ENCODE measurements at regions not wholly inside any gene's neighbourhood (a gene's known extent, or its start where the extent isn't known, plus 50 kb on each side); places are given as distances from the start of the nearest gene placed in this dataset.

DNA sequence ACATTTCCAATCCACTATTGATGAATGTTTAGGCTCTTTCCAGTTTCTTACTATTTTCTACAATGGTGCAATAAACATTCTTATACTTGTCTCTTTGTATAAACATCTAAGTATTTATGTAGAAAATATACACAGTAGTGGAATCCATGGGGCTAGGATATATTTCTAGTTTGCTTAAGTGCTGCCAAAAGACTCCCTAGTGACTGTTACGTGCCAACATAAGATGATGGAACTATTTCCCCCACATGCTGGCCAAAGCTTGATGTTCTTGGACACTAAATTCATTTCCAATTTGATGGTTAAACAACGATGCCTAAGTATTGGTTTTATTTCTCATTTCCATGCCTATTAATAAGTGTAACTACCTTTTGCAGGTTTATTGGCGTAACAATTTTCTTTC lies 378.4 kb upstream of the HNRNPA3 start:
- no peaks in the 10 kb centered on the region for H3K9me3 Mint-ChIP-seq
- intact Hi-C loops (cut with micrococcal nuclease): no loop called here
- Histone ChIP-seq H3K4me1 (ENCODE audit: control insufficient read depth, insufficient read depth, low read length) (no peaks in the 10 kb centered on the region), H3K4me3 (ENCODE audit: low read length) (no peak overlapping the region), H3K36me3 (ENCODE audit: control insufficient read depth, insufficient read depth, low read length) (no peaks in the 10 kb centered on the region), H3K9me3 (ENCODE audit: control insufficient read depth, insufficient read depth, low read length) (no peaks in the 10 kb centered on the region), H3K27me3 (ENCODE audit: control insufficient read depth, insufficient read depth, low read length) (no peaks in the 10 kb centered on the region), H3K27ac (ENCODE audit: low read length) (no peak overlapping the region)
- 100% methylated on average over 2 of the region's 3 CpGs for WGBS (ENCODE audit: insufficient coverage)
- H3K4me3 Mint-ChIP-seq: no peak overlapping the region
- H3K4me1 Mint-ChIP-seq: peaks cover 8% of the 10 kb centered on the region in 2 donors
- no peak overlapping the region for H3K27ac Mint-ChIP-seq
- DNase-seq (no peak), ATAC-seq (no peak)
- peaks cover 0 to 6% of the 10 kb centered on the region in 2 donors for H3K27me3 Mint-ChIP-seq (ENCODE audit: low read depth in 2 of 2)
- H3K36me3 Mint-ChIP-seq: no peaks in the 10 kb centered on the region
- TF ChIP-seq, protein P1, sequence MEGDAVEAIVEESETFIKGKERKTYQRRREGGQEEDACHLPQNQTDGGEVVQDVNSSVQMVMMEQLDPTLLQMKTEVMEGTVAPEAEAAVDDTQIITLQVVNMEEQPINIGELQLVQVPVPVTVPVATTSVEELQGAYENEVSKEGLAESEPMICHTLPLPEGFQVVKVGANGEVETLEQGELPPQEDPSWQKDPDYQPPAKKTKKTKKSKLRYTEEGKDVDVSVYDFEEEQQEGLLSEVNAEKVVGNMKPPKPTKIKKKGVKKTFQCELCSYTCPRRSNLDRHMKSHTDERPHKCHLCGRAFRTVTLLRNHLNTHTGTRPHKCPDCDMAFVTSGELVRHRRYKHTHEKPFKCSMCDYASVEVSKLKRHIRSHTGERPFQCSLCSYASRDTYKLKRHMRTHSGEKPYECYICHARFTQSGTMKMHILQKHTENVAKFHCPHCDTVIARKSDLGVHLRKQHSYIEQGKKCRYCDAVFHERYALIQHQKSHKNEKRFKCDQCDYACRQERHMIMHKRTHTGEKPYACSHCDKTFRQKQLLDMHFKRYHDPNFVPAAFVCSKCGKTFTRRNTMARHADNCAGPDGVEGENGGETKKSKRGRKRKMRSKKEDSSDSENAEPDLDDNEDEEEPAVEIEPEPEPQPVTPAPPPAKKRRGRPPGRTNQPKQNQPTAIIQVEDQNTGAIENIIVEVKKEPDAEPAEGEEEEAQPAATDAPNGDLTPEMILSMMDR (IDR thresholded peaks at IDR 0.05): no peak

GRCh38 chr2:176843208-176843607 lies 369.4 kb upstream of the HNRNPA3 start:
- ATAC-seq (peak; percentile 69 to 87 (median 77)), DNase-seq (no peak)
- Mint-ChIP-seq H3K9me3 (peaks cover 2 to 7% of the 10 kb centered on the region in 2 donors), H3K36me3 (no peaks in the 10 kb centered on the region), H3K4me1 (peaks cover 0 to 43% of the 10 kb centered on the region in 2 donors), H3K4me3 (peak overlapping the region; percentile 79), H3K27ac (peak overlapping the region; percentile 21 to 92), H3K27me3 (ENCODE audit: low read depth in 2 of 2) (no peaks in the 10 kb centered on the region)
- H3K9me3 ChIP-seq (ENCODE audit: control insufficient read depth, insufficient read depth, low read length): no peaks in the 10 kb centered on the region
- H3K27me3 ChIP-seq (ENCODE audit: control insufficient read depth, insufficient read depth, low read length): no peaks in the 10 kb centered on the region
- H3K4me3 ChIP-seq (ENCODE audit: low read length): no peak overlapping the region
- TF ChIP-seq, protein P1 (IDR thresholded peaks at IDR 0.05): no peak
- no peaks in the 10 kb centered on the region for H3K36me3 ChIP-seq (ENCODE audit: control insufficient read depth, insufficient read depth, low read length)
- intact Hi-C loops (cut with micrococcal nuclease): no loop called here
- H3K4me1 ChIP-seq (ENCODE audit: control insufficient read depth, insufficient read depth, low read length): peaks cover 27% of the 10 kb centered on the region
- peak overlapping the region; percentile 38 for H3K27ac ChIP-seq (ENCODE audit: low read length)

DNA sequence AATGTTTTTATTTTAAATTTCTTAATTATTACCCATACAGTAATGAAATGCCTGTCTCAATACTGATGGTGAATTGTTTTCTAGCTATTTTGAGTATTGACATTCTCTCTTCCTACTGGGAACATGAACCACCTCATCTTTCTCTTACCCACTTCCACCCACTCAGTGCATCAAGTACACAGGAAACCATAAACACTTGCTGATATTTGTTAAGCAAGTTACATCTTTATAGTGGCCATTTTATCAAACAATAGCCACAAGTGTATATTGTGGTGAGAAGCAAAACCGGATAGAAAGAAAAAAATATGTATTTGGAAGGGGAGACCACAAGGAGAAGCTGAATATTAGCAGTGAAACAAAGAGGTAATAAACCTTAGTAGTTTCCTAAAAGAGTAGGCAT lies 368.1 kb upstream of the HNRNPA3 start:
- Histone ChIP-seq H3K36me3 (ENCODE audit: control insufficient read depth, insufficient read depth, low read length) (no peaks in the 10 kb centered on the region), H3K27ac (ENCODE audit: low read length) (peak overlapping the region; percentile 38), H3K27me3 (ENCODE audit: control insufficient read depth, insufficient read depth, low read length) (no peaks in the 10 kb centered on the region), H3K4me1 (ENCODE audit: control insufficient read depth, insufficient read depth, low read length) (peaks cover 27% of the 10 kb centered on the region), H3K4me3 (ENCODE audit: low read length) (no peak overlapping the region), H3K9me3 (ENCODE audit: control insufficient read depth, insufficient read depth, low read length) (no peaks in the 10 kb centered on the region)
- DNase-seq (peak in 1 of 2 donors; percentile 18), ATAC-seq (peak; percentile 52 to 67 (median 53))
- H3K36me3 Mint-ChIP-seq: no peaks in the 10 kb centered on the region
- H3K4me3 Mint-ChIP-seq: peak overlapping the region; percentile 79
- intact Hi-C loops (cut with micrococcal nuclease): loop anchor here (1.0 kb wide), 1 partner anchor 8 kb away; no protein-coding TSS in a partner anchor
- H3K27ac Mint-ChIP-seq: peak overlapping the region; percentile 21 to 92
- no peaks in the 10 kb centered on the region for H3K27me3 Mint-ChIP-seq (ENCODE audit: low read depth in 2 of 2)
- H3K4me1 Mint-ChIP-seq: peaks cover 4 to 46% of the 10 kb centered on the region in 2 donors
- TF ChIP-seq, protein P1 (IDR thresholded peaks at IDR 0.05): no peak
- WGBS (ENCODE audit: insufficient coverage): 0% methylated on average over 1 of the region's 1 CpG
- peaks cover 2 to 7% of the 10 kb centered on the region in 2 donors for H3K9me3 Mint-ChIP-seq

DNA sequence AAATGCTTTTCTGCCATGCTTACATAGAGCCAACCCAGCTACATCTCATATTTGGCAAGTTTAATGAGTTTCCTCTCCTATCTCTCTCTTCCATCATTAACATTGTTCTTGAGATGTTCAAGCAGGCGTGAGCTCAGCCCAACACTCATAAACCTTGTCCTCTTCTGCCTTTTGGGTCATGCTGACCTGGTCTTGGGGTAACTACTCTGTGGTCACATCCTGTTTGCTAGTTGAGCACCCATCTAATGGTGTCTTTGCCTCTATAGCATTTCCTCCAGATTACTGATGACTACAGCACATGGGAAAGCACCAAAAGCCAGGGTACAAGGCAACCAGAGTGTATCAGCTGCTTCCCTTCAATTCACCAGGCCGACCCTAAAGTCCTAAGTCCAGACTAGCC lies 366.9 kb upstream of the HNRNPA3 start:
- DNase-seq (no peak), ATAC-seq (peak; percentile 54 to 71 (median 60))
- H3K4me3 ChIP-seq (ENCODE audit: low read length): no peak overlapping the region
- peaks cover 2 to 7% of the 10 kb centered on the region in 2 donors for H3K9me3 Mint-ChIP-seq
- H3K4me1 Mint-ChIP-seq: peaks cover 13 to 55% of the 10 kb centered on the region in 2 donors
- TF ChIP-seq, protein P1 (IDR thresholded peaks at IDR 0.05): no peak
- no peaks in the 10 kb centered on the region for H3K36me3 Mint-ChIP-seq
- H3K36me3 ChIP-seq (ENCODE audit: control insufficient read depth, insufficient read depth, low read length): no peaks in the 10 kb centered on the region
- peak overlapping the region; percentile 55 to 92 for H3K27ac Mint-ChIP-seq
- peak overlapping the region; percentile 72 for H3K4me3 Mint-ChIP-seq
- no peaks in the 10 kb centered on the region for H3K9me3 ChIP-seq (ENCODE audit: control insufficient read depth, insufficient read depth, low read length)
- no peaks in the 10 kb centered on the region for H3K27me3 ChIP-seq (ENCODE audit: control insufficient read depth, insufficient read depth, low read length)
- 58% methylated on average over 2 of the region's 2 CpGs for WGBS (ENCODE audit: insufficient coverage)
- intact Hi-C loops (cut with micrococcal nuclease): no loop called here
- H3K27ac ChIP-seq (ENCODE audit: low read length): peak overlapping the region; percentile 21
- peaks cover 33% of the 10 kb centered on the region for H3K4me1 ChIP-seq (ENCODE audit: control insufficient read depth, insufficient read depth, low read length)
- no peaks in the 10 kb centered on the region for H3K27me3 Mint-ChIP-seq (ENCODE audit: low read depth in 2 of 2)

Data from natural killer cell (primary cell).